ENCODE measurements at regions not wholly inside any gene's neighbourhood (a gene's known extent, or its start where the extent isn't known, plus 50 kb on each side); places are given as distances from the start of the nearest gene placed in this dataset.

DNA sequence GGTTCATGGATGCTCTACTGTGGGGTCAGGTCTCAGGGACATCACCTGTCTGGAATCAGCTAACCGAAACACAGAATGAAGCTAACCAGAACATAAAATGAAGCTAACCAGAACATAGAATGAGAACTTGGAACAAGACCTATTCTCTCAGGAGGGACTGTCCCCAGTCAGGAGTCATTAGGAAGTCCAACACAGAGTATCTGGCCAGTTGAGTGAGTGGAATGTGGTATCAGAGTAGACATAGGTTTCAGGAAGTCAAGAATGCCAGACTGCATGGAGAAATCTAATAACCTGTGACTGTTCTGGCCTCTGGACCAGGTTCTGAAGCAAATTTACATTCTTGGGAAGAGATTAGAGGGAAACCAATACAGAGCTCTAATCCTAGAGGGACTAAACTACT, 609.6 kb downstream of the PRELID2 start:
- TF ChIP-seq, protein P1, sequence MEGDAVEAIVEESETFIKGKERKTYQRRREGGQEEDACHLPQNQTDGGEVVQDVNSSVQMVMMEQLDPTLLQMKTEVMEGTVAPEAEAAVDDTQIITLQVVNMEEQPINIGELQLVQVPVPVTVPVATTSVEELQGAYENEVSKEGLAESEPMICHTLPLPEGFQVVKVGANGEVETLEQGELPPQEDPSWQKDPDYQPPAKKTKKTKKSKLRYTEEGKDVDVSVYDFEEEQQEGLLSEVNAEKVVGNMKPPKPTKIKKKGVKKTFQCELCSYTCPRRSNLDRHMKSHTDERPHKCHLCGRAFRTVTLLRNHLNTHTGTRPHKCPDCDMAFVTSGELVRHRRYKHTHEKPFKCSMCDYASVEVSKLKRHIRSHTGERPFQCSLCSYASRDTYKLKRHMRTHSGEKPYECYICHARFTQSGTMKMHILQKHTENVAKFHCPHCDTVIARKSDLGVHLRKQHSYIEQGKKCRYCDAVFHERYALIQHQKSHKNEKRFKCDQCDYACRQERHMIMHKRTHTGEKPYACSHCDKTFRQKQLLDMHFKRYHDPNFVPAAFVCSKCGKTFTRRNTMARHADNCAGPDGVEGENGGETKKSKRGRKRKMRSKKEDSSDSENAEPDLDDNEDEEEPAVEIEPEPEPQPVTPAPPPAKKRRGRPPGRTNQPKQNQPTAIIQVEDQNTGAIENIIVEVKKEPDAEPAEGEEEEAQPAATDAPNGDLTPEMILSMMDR (IDR thresholded peaks at IDR 0.05) = no peak
- TF ChIP-seq POLR2A (IDR thresholded peaks at IDR 0.05) = no peak
